ENCODE measurements at regions not wholly inside any gene's neighbourhood (a gene's known extent, or its start where the extent isn't known, plus 50 kb on each side); places are given as distances from the start of the nearest gene placed in this dataset.
"Not testable (repeated sequence)": the region's sequence is repeated elsewhere in the genome, so short reads cannot be mapped to it uniquely, and the experiment has no call there.

- no peak for DNase-seq
Observed at GRCh38 chr2:184993746-184994145, 395.4 kb downstream of the ZNF804A start.

GRCh38 chr2:185006481-185006880, 408.2 kb downstream of the ZNF804A start:
- DNase-seq = no peak

GRCh38 chr2:185012643-185013042, 414.3 kb downstream of the ZNF804A start:
- DNase-seq = no peak

- DNase-seq = no peak
Observed at GRCh38 chr2:185014076-185014475, 415.7 kb downstream of the ZNF804A start.

- DNase-seq = not testable (repeated sequence)
Observed at GRCh38 chr2:185025891-185026290, 427.6 kb downstream of the ZNF804A start.

GRCh38 chr2:185035906-185036305, 437.6 kb downstream of the ZNF804A start:
- no peak for DNase-seq

GRCh38 chr2:185044323-185044874, 446.1 kb downstream of the ZNF804A start:
- no peak for DNase-seq

GRCh38 chr2:185050804-185051203, 452.5 kb downstream of the ZNF804A start:
- no peak for DNase-seq

GRCh38 chr2:185063761-185064160, 465.4 kb downstream of the ZNF804A start:
- no peak for DNase-seq

- DNase-seq = no peak
Observed at GRCh38 chr2:185066128-185066527, 467.8 kb downstream of the ZNF804A start.

- DNase-seq = no peak
Observed at GRCh38 chr2:185069107-185069506, 470.8 kb downstream of the ZNF804A start.

GRCh38 chr2:185074156-185074555, 475.8 kb downstream of the ZNF804A start:
- no peak for DNase-seq

- DNase-seq = no peak
Observed at GRCh38 chr2:185082749-185083148, 484.4 kb downstream of the ZNF804A start.

- no peak for DNase-seq
Observed at GRCh38 chr2:185108588-185108987, 510.3 kb downstream of the ZNF804A start.

- no peak for DNase-seq
Observed at GRCh38 chr2:185127412-185127811, 529.1 kb downstream of the ZNF804A start.

GRCh38 chr2:185128346-185128745, 530.0 kb downstream of the ZNF804A start:
- DNase-seq = no peak

GRCh38 chr2:185128996-185129395, 530.7 kb downstream of the ZNF804A start:
- peak in 1 of 2 donors; percentile 19 for DNase-seq

- no peak for DNase-seq
Observed at GRCh38 chr2:185130685-185131084, 532.4 kb downstream of the ZNF804A start.

- no peak for DNase-seq
Observed at GRCh38 chr2:185132501-185133041, 534.2 kb downstream of the ZNF804A start.

GRCh38 chr2:185137700-185138099, 539.4 kb downstream of the ZNF804A start:
- no peak for DNase-seq

GRCh38 chr2:185142677-185143076, 544.3 kb downstream of the ZNF804A start:
- no peak for DNase-seq

- no peak for DNase-seq
Observed at GRCh38 chr2:185144159-185144919, 546.0 kb downstream of the ZNF804A start.

Data from right lung (tissue), 2 donors.